ENCODE measurements at regions not wholly inside any gene's neighbourhood (a gene's known extent, or its start where the extent isn't known, plus 50 kb on each side); places are given as distances from the start of the nearest gene placed in this dataset.
A peak's percentile ranks its signal among the peaks of the same experiment; 100 is the strongest.

- TF ChIP-seq CTCF (conservative IDR thresholded peaks at IDR 0.05; ENCODE audit: low read depth, low read length), result no peak
- no peak overlapping the region for H3K4me3 ChIP-seq (ENCODE audit: low read depth, low read length)
- DNase-seq (ENCODE audit: low read depth), result no peak
These were observed 63.3 kb downstream of the ILRUN start for GRCh38 chr6:34633256-34633655.

DNA sequence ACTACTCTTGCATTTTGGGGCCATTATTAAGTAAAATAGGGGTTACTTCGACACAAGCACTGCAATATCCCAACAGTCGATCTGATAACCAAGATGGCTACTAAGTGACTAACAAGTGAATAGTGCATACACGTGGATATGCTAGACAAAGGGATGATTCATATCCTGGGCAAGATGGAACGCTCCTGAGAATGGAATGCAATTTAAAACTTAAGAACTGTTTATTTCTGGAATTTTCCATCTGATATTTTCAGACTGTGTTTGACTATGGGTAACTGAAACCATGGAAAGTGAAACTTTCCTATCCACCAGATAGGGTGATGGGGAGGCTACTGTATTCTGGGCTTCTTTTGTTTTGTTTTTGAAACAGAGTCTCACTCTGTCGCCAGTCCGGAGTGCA, 66.5 kb downstream of the ILRUN start:
- H3K4me3 ChIP-seq (ENCODE audit: low read depth, low read length), result no peak overlapping the region
- DNase-seq (ENCODE audit: low read depth), result peak; percentile 96
- no peak for TF ChIP-seq CTCF (conservative IDR thresholded peaks at IDR 0.05; ENCODE audit: low read depth, low read length)

DNA sequence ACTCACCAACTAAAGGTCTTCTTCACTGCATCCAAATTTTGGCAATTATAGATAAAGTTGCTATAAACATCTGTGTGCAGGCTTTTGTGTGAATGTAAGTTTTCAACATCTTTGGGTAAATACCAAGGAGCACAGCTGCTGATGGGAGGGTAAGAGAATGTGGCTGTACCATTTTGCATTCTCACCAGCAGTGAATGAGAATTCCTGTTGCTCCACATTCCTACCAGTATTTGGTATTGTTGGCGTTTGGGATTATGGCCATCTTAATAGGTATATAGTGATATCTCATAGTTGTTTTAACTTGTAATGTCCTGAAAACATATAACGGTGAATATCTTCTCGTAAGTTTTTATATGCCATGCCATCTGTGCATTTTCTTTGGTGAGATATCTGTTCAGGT, 69.3 kb downstream of the ILRUN start:
- H3K4me3 ChIP-seq (ENCODE audit: low read depth, low read length), result no peak overlapping the region
- TF ChIP-seq CTCF (conservative IDR thresholded peaks at IDR 0.05; ENCODE audit: low read depth, low read length), result no peak
- DNase-seq (ENCODE audit: low read depth), result no peak

- TF ChIP-seq CTCF (conservative IDR thresholded peaks at IDR 0.05; ENCODE audit: low read depth, low read length), result no peak
- no peak overlapping the region for H3K4me3 ChIP-seq (ENCODE audit: low read depth, low read length)
- no peak for DNase-seq (ENCODE audit: low read depth)
These were observed 62.5 kb upstream of the SPDEF start for GRCh38 chr6:34618430-34619182.

DNA sequence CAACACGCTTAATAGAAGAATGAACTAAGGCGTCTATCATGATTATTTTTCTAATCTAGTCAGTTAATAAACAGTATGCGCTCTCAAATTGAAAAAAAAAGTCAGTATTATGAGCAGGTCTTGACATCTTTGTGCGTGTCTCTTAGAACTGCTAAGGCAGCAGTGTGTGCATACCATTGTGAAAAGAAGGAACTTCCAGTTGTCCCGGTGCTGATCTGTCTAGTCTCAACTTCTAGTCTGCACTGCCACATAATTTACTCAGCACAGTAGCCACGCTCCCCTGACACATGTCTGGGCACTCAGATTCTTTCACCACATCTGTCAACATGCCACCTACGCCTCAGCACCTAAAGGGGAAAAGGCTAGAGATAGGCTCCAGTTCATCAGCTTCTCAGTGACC, 61.1 kb upstream of the SPDEF start:
- no peak for TF ChIP-seq CTCF (conservative IDR thresholded peaks at IDR 0.05; ENCODE audit: low read depth, low read length)
- H3K4me3 ChIP-seq (ENCODE audit: low read depth, low read length), result no peak overlapping the region
- DNase-seq (ENCODE audit: low read depth), result no peak

DNA sequence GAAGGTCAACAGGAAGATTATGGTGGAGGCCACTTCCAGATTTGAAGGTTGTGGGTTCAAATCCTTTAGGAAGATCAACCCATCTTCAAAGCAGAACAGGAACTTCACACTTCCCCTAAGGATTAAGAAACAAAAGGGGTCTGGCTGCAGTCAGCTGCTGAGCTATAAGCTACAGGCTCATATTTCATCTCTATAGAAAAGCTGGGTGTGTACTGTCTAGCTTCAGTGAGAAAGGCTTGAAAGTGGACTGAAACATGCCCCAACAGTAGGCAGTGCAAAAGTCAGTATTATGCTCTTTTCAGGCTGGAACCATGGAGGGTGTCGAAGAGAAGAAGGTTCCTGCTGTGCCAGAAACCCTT, 60.1 kb upstream of the SPDEF start:
- DNase-seq (ENCODE audit: low read depth), result no peak
- no peak for TF ChIP-seq CTCF (conservative IDR thresholded peaks at IDR 0.05; ENCODE audit: low read depth, low read length)

DNA sequence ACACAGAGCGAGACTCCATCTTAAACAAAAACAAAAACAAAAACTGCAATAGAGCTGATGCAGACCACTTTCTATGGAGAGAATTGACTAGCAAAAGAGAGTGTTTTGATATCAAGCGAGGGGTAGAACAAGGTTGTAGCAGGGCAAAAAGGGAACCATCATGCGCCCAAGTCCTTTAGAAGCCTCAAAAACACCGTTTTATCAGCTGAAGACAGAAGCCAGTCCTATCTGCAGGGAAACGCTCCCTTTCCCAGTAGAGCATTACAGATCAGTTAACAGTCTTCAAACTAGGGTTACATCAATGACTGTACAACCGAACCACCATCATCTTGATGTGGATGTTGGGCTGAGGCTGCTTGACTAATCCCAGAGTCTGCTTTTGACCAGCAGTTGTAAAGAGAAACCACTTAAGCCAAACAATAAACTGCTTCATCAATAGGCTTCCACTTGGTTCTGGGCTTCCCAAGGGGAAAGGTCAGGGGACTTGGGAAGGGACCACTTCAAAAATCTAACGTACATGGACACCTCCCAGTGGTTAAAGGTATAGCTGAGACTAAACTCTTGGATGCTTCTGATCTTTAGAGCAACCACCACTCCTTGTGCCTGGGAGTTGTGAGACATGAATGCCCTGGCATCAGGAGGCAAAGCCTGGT, 59.6 kb upstream of the SPDEF start:
- no peak overlapping the region for H3K4me3 ChIP-seq (ENCODE audit: low read depth, low read length)
- no peak for TF ChIP-seq CTCF (conservative IDR thresholded peaks at IDR 0.05; ENCODE audit: low read depth, low read length)
- DNase-seq (ENCODE audit: low read depth), result no peak

More for the DNA sequence above, 60.1 kb upstream of the SPDEF start:
- H3K4me3 ChIP-seq (ENCODE audit: low read depth, low read length), result no peak overlapping the region
